8988T (cell line): ENCODE measurements at regions not wholly inside any gene's neighbourhood (a gene's known extent, or its start where the extent isn't known, plus 50 kb on each side); places are given as distances from the start of the nearest gene placed in this dataset.

ENCODE experiments used
- DNase-seq: peaks from one replicate; pipeline ENCODE4 v3.0.0; 2011

DNA sequence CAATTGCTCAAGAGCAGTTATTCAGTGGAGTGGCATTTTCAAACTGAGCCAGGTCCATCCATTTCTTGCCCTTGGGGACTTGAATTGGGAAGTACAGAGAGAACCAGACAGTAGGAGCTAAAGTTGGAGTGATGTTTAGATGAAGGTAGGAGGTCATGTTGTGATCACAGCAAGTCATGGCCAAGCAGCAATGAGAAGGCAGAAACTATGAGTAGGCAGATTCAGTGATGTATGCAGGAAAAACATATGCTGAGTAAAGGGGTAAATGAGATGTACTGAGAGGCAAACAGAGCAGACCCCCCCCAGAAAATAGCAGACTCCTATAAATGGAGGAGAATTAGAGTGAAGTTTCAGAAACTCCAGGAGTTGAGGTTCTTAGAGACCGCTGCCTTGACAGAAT, 95.8 kb downstream of the PERP start:
- no peak for DNase-seq

DNA sequence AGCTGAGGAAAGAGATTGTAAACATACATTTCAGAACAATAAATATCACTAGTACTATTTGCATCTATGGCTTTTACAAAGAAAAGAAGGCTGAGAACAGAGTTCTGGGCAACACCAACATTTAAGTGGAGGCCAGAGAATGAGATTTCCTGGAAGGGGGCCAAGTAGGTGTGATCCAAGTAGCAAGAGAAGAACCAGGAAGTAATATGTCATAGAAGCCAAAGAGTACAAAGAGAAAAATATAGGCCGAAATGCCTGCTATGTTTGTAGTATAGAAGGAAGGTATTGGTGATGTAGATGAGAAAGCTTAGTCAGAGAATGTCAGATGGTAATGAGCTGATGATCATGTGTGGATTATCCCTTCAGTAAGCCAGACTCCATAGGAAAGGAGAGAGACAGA, 94.5 kb downstream of the PERP start:
- no peak for DNase-seq

DNA sequence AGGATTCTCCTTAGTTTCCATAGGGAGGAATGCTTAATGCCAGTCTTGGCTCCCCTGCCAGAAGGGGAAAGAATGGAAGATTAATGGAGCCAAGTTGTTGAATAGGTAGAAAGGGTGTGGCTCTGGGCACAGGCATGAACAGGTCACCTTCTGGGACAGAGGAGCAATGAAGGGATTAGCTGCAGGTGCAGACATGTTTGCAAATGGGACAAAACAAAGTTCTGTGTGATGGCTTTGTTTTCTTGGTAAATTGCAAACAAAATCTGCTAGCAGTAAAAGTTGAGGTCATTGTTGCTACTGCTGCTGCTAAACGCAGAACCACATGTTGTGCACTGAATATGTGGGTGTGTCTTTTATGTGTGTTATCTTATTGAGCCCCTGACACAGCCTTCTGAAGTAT, 93.3 kb downstream of the PERP start:
- no peak for DNase-seq

DNA sequence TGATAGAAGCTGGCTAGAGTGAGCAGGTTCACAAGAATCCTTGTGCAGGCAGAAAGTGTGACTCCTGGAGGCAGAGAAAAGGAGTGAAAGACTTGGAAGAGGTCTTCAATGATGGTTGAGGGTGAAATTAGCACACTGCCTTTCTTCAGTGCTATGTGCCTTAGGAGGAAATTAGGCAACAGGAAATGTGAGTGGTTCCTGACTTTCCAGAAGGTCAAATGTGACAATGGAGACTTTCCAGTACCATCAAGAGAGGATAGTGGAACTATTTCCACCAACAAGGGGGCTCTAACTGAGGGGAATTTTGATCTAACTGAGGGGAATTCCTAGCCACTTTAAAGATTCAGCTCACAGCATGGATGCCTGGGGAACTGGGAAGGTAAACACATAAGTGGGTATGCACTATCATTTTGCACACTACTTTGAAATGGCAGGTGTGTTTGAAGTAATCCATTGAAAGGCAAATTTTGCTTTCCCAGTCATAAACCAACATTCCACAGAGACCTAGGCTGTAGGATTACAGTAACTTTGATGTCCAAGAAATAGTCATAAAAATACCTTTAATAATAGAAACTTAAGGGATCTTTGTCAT, 90.0 kb downstream of the PERP start:
- DNase-seq: no peak

DNA sequence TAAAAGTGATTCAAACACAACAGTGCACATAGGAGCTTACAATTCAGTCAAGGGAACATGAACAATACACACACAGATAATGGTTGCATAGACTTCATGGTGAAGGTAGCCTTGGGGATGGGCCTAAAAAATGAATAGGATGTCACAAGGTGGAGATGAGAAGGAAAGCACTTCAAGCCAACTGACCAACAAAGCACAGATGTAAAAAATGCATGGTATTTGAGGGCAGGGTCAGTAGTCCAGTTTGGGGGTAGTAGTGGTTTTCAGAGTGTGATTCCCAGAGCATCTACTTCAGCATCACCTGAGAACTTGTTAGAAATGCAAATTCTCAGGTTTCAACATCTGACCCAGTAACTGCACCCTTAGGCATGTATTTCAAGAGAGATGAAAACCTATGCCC, 88.9 kb downstream of the PERP start:
- DNase-seq: no peak

DNA sequence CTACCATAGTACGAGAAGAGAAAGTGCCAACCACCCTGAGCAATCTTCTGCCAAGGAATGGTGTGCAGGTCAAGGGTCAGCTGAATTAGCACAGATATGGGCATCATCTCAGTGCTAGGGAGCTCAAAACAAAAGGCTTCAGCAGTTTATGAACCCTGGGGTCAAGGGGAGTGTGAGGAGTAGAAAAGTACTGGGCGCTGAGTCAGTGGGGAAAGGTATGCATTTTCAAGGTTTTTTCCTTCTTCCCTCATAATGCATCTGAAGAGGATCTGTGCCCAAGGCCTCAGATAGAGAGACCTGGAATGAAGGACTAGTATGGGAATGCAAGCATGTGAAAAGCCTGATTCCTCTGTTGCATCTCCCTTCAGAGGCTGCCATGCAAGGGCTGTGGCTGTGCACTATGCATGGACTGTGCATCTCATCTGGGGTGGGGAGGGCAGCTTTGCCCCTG, 81.7 kb downstream of the PERP start:
- no peak for DNase-seq

DNA sequence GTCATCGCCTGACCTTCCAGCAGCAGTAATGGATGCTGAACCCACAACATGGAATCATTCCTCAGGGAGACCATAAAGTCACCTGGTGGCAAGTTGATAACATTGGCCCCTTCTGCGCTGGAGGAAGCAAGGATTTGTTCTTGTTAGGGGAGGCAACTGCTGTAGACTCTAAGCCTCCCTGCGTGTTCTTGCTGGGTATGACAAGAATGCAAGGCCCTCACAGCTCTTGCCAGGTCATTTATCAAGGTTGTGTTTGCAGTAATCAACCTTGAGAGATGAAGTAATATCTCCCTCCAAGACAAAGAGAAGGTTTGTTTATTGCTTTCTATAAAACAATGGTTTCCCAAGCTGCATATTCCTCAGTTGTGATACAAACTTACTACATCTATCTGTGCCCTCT, 80.9 kb downstream of the PERP start:
- no peak for DNase-seq

DNA sequence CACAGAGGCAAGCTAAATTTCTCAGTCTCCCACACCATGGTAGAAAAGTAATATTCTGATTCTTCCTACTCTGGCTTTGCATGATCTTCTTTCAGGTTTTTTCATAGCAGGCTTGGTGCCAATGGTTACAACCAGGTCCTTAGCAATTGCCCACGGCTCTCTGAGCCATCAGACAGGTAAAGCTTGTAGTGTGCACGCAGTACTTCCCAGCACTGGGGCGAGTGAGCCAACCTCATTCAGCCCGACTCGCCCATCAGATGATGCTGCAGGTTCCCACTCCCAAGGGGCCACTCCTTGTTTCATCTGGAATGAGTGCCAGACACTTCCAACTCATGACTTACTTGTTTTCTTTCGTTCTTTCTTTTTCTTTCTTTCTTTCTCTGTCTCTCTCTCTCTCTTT, 78.3 kb downstream of the PERP start:
- no peak for DNase-seq

DNA sequence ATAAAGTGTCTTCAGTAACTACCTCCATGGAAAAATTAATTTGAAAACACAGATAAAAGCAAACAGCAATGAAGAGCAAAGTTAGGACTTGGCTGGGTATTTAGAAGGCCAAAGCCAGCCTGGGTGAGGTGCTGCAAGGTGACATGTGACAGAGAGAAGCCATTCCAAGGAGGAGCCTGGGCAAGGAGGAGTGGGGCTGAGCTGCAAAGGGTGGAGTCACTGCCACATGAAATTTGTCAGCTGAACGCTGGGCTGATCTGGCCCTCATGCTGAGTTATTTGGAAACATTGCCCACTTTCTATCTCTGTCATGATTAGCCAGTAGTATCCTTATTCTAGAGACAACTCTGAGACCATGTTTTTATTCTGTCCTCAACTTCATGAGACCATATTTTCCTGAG, 76.3 kb downstream of the PERP start:
- DNase-seq: no peak

DNA sequence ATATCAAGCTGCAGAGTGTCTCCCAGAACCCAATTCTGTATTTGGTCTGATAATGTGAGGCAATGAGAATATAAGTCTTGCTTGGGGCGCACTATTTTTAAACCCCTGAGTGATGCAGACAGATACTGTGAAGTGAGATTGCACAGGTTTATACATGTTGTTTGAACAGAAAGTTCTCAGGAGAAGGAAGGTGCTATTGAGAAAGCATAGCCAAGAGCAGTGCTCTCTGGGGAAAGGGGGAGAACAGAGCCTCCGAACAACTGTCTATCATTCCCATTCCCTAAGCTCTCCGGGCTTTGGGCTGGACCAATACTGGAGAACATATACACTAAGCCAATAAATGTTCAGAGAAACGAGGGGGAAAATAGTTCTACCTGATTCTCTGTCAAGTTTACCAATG, 75.8 kb downstream of the PERP start:
- no peak for DNase-seq

DNA sequence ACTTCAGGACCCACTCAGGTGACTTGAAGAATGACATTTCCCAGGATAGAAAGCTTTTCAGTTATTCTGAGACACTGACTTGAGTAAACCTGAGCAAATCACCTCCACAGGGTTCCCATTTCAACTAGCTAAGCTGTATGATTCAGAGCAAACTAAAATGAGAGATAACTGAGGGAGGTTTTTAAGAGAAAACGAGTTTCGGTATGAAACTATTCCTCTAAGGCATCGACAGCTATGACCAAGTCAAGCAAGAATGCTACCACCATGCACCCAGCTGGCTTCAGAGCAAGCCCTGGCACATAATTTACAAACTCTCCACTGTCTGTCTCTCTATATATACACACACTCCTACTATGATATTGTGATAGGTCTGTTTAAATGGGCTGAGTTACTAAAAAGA, 75.4 kb downstream of the PERP start:
- DNase-seq: no peak

DNA sequence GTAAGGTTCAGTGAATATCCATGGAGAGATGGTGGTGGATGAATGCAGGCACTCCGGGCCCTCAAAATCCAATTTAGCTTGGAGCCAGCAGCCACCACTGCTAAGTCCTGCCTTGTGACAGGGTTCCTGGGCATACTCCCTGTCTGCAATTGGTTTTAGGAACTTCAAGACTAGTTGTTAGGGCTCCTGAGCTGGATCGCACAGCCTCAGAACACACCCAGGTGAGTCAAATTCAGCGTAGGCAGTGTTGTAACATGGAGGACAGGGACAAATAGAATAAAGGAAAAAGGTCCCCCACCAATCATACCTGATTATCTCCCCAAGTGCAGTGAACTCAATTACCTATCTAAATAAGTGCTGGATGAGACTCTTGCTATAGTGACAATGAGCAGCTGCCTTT, 74.6 kb downstream of the PERP start:
- no peak for DNase-seq

DNA sequence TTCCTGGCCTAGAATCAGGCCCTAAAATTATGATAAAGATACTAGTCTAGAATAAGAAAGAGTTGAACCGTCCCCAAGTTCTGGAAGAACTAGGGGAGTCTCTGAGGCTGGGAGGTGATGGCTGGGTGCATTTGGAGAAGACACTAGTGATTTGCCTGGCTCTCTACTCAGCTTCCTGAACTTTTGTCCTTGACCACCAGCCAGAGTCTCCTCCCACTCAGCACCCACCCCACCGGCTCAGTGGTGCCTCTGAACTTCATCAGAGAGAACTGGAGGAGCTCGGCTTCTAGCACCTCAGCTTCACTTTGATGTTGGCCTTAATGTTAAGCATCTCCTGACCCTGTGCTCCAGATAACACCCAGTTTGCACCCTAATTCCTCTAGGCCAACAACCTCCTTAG, 73.0 kb downstream of the PERP start:
- DNase-seq: no peak

DNA sequence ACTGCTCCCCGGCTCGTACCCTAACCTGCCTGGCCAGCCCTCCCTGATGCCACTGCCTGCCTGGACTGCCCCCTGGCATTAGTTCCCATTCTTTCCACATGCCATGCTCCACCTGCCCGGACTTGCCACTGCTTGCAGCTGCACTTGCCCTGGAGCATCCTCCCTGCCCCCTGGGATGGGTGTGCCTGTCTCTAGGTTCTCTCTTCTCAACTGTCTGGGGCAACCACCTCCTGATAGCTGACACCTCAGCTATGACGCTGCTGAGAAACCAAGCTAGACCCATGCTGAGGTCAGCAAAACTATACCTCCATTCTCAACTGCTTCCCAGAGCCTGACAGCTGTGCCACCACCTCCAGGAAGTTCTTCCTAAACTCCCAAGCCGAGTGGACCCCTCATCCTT, 72.1 kb downstream of the PERP start:
- DNase-seq: no peak

DNA sequence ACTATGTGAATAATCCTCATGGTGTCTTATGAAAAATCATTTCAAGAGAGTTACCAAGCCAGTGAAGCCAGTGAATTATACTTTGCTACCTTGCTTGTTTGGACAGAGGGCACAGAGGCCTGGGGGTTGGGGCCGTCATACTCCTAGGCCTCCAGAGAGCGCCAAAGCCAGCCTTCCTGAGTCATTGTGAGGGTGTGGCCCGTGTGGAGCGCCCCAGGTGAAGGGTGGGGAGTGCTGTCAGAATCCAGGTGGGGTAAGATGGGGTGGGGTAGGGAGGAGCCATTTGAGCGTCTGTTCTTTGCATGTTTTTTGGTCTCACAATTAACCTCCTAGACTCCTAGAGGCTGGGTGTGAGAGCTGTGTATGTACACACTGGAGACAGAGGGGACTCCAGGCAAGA, 71.1 kb downstream of the PERP start:
- no peak for DNase-seq

DNA sequence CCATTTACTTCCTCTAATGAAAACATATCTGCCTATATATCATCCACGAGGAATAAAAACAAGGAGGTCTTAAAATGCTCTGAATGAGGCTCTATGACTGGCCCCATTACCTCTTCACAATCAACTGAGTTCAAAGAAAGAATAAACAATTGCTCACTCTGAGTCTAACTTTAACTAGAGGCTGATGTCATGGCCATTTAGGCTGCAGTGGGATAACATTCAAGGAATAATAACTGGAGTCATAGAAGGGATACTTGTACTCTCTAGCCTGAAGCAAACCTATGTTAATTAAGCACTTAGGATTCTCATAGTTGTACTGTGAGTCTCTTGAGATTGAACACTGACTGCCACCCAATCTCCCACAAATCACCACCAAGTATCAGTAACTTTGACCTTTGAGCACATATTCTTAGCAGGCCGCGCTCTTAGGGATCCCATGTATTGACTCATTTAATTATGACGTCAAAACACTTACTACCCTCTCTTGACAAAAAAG, 70.2 kb downstream of the PERP start:
- DNase-seq: no peak

DNA sequence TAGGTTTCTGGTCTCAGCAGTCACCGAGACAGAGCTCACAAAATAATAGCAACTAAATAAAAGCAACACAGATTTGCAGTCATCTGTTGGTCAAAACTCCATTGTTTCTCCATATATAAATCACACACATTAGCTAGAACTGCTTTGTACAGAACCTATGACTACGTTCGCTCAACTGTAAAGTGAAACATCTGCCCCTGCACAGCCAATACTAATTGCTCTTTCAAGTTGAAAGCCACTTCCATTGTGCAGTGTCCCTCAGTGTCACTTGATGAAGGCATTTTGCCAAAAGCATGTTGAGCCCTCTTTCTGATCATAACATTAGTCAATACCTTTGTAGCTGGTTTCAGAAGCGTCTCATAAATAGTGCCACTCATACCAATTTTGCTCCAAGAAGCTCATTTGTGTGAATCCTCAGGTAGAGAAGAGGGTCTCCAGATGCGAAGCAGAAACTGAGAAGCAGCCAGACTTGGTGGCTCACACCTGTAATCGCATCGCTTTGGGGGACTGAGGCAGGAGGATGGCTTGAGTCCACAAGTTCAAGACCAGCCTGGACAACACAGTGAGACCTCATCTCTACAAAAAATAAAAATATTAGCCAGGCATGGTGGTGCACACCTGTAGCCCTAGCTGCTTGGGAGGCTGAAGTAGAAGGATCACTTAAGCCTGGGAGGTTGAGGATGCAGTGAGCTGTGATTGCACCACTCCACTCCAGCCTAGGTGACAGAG, 68.9 kb downstream of the PERP start:
- no peak for DNase-seq
